K562 (cell line): ENCODE measurements at regions not wholly inside any gene's neighbourhood (a gene's known extent, or its start where the extent isn't known, plus 50 kb on each side); places are given as distances from the start of the nearest gene placed in this dataset.

Experiments used
- ATAC-seq: fragments of 200-7000 bp; cut with Tn5 transposase; 3 replicates; pipeline ENCODE4 v1.9.1; 2020; ENCODE audit warnings: moderate library complexity
- BruUV-seq: library from RNA; stranded (reverse); fragments of 400-500 nt; replicated peaks from 2 replicates; lab custom pipeline; 2021; lab: Mats Ljungman, UMichigan
- CTCF ChIA-PET: fragments of 300-600 bp; formaldehyde crosslinking; extraction: SDS; loops from one replicate; lab custom pipeline; 2021; ENCODE audit warnings: low intra/inter-chr PET ratio; lab: Yijun Ruan, JAX
- POLR2A ChIA-PET: fragments of 300-600, 350-650 bp; sonication (Branson Sonifier 250); formaldehyde crosslinking; extraction: SDS; loops from one replicate; lab custom pipeline; 2021; ENCODE audit warnings: antibody characterized with exemption, inconsistent platforms; lab: Yijun Ruan, JAX
- DNase-seq, 4 experiments: peaks; one replicate each; pipeline versions ENCODE4 v3.0.0 to v3.0.0-alpha.2; 2011 to 2018; ENCODE audit warnings: low spot score in 3 of 4, mixed read lengths in 3 of 4; ENCODE audit errors: extremely low read depth in 1 of 4
- FAIRE-seq: peaks from 2 replicates; lab custom pipeline; 2011; peaks lifted over from hg19 to GRCh38; lab: Jason Lieb, UNC
- H2AFZ ChIP-seq: 2 replicates; pipeline ENCODE4 v1.6.0; 2011; ENCODE audit warnings: low read depth, low read length, control low read depth, inconsistent platforms
- H3K27ac ChIP-seq: fragments of 200-600 bp; 3 replicates; pipeline ENCODE4 v1.8.0; 2011; ENCODE audit warnings: low read depth, mild to moderate bottlenecking, control low read depth, inconsistent platforms, low read length, moderate library complexity, mixed read lengths; ENCODE audit errors: extremely low read depth
- H3K27me3 ChIP-seq, 2 experiments: fragments of 300-600 bp in 1 of 2; 2 replicates in 1 of 2; 3 replicates in 1 of 2; pipeline versions ENCODE4 v1.6.0 to v1.8.0; 2011; ENCODE audit warnings: inconsistent platforms in 2 of 2, low read length in 2 of 2, mild to moderate bottlenecking in 1 of 2, mixed read lengths in 1 of 2, moderate library complexity in 1 of 2; ENCODE audit not compliant: control insufficient read depth in 2 of 2, insufficient read depth in 2 of 2
- H3K36me3 ChIP-seq: fragments of 300-600 bp; 3 replicates; pipeline ENCODE4 v1.8.0; 2011; ENCODE audit warnings: mild to moderate bottlenecking, low read length, inconsistent platforms; ENCODE audit not compliant: control insufficient read depth, insufficient read depth
- H3K4me1 ChIP-seq, 2 experiments: fragments of 200-600 bp in 1 of 2; replicated peaks in 1 of 2; 2 replicates in 1 of 2; 3 replicates in 1 of 2; pipeline versions ENCODE4 v1.5.1 to v1.8.0; 2011; ENCODE audit warnings: inconsistent platforms in 2 of 2, low read length in 2 of 2, mild to moderate bottlenecking in 1 of 2, mixed read lengths in 1 of 2, moderate library complexity in 1 of 2; ENCODE audit not compliant: control insufficient read depth in 2 of 2, insufficient read depth in 2 of 2
- H3K4me2 ChIP-seq: 2 replicates; pipeline ENCODE4 v1.6.1; 2011; ENCODE audit warnings: low read length, control low read depth, inconsistent platforms, mixed read lengths; ENCODE audit not compliant: insufficient read depth
- H3K4me3 ChIP-seq: fragments of 200-600 bp; sonication (generic), shearing (Covaris generic); 2 replicates; pipeline ENCODE4 v1.5.1; 2016; ENCODE audit warnings: control low read depth, inconsistent platforms
- H3K79me2 ChIP-seq: fragments of 200-600 bp; 3 replicates; pipeline ENCODE4 v1.8.0; 2011; ENCODE audit warnings: low read length, inconsistent platforms; ENCODE audit not compliant: control insufficient read depth, insufficient read depth
- H3K9ac ChIP-seq, 2 experiments: 2 replicates each; pipeline versions ENCODE4 v1.6.0 to v1.6.1; 2011; ENCODE audit warnings: low read depth in 2 of 2, low read length in 2 of 2, control low read depth in 1 of 2, inconsistent platforms in 1 of 2, mild to moderate bottlenecking in 1 of 2, mixed read lengths in 1 of 2; ENCODE audit not compliant: insufficient read depth in 1 of 2
- H3K9me1 ChIP-seq: one replicate; pipeline ENCODE4 v1.6.0; 2011; ENCODE audit warnings: inconsistent platforms, mild to moderate bottlenecking, low read length, moderate library complexity; ENCODE audit not compliant: control insufficient read depth, insufficient read depth
- H3K9me3 ChIP-seq: replicated peaks from 2 replicates; pipeline ENCODE4 v1.5.1; 2011; ENCODE audit warnings: low read depth, low read length, inconsistent platforms; ENCODE audit not compliant: control insufficient read depth, insufficient read depth
- H4K20me1 ChIP-seq: replicated peaks from 2 replicates; pipeline ENCODE4 v1.6.1; 2011; ENCODE audit warnings: low read length, inconsistent platforms, mixed read lengths; ENCODE audit not compliant: control insufficient read depth, insufficient read depth
- CBX5 ChIP-seq: IDR thresholded peaks from 2 replicates; pipeline ENCODE4 v1.6.1; 2014; ENCODE audit warnings: low read depth, borderline replicate concordance
- CCNT2 ChIP-seq: IDR thresholded peaks from 2 replicates; pipeline ENCODE4 v1.6.1; 2011; ENCODE audit warnings: borderline replicate concordance, low read depth, mild to moderate bottlenecking, moderate library complexity, mixed read lengths, low read length; ENCODE audit not compliant: insufficient read length; ENCODE audit errors: extremely low read depth
- JUNB ChIP-seq: fragments of 450-650 bp; formaldehyde crosslinking; conservative IDR thresholded peaks from 2 replicates; pipeline ENCODE4 v1.4.0; 2020; ENCODE audit warnings: mild to moderate bottlenecking
- KAT7 ChIP-seq: sonication (generic); formaldehyde crosslinking; IDR thresholded peaks from 2 replicates; pipeline ENCODE4 v1.8.0; 2022; ENCODE audit warnings: missing genetic modification reagents, mild to moderate bottlenecking, borderline replicate concordance
- NUFIP1 ChIP-seq: fragments of 450-650 bp; IDR thresholded peaks from 2 replicates; pipeline ENCODE4 v1.6.1; 2018; ENCODE audit not compliant: partially characterized antibody
- WGBS: fragments of 100-300 bp; shearing (Covaris generic); methylation state at CpG from one replicate; pipeline ENCODE4 v1.1.6; 2016; ENCODE audit warnings: low coverage, mixed read lengths; ENCODE audit not compliant: insufficient coverage; ENCODE audit errors: missing lambda C conversion rate; 5-methylcytosine and 5-hydroxymethylcytosine counted together
- in situ Hi-C: fragments of 300-500 bp; cut with MboI; formaldehyde crosslinking; loops from 4 replicates; pipeline ENCODE4 v1.15.0; 2018; ENCODE audit warnings: inconsistent platforms, mixed read lengths
- intact Hi-C: fragments of 100-400 bp; cut with micrococcal nuclease; formaldehyde crosslinking; loops from 2 replicates; pipeline ENCODE4 v1.14.2; 2022
- TF ChIP-seq, protein P1 (sequence below), 2 experiments: fragments of 450-650 bp in 1 of 2; sonication (generic) in 1 of 2; formaldehyde crosslinking in 1 of 2; IDR thresholded peaks in 1 of 2; conservative IDR thresholded peaks in 1 of 2; 2 replicates each; pipeline versions ENCODE4 v1.6.1 to v1.8.1; 2016 to 2023; ENCODE audit warnings: mild to moderate bottlenecking in 2 of 2, moderate library complexity in 2 of 2, inconsistent platforms in 1 of 2, missing genetic modification reagents in 1 of 2
- TF ChIP-seq, protein P2 (sequence below): fragments of 450-650 bp; IDR thresholded peaks from 2 replicates; pipeline ENCODE4 v1.6.1; 2016
- TF ChIP-seq, protein P3 (sequence below), 2 experiments: fragments of 150-350 bp in 1 of 2; IDR thresholded peaks; 2 replicates each; pipeline ENCODE4 v1.6.1; 2012 to 2016; ENCODE audit warnings: low read depth in 2 of 2, low read length in 2 of 2, mild to moderate bottlenecking in 1 of 2, moderate library complexity in 1 of 2
- TF ChIP-seq, protein P4 (sequence below), 2 experiments: fragments of 450-650 bp; IDR thresholded peaks; 2 replicates each; pipeline ENCODE4 v1.6.1; 2016
- TF ChIP-seq, protein P5 (sequence below), 3 experiments: IDR thresholded peaks in 2 of 3; conservative IDR thresholded peaks in 1 of 3; 2 replicates each; pipeline ENCODE4 v1.5.1; 2011 to 2012; ENCODE audit warnings: low read length in 3 of 3, mild to moderate bottlenecking in 3 of 3, control low read depth in 2 of 3, improper control_type of control experiment in 1 of 3, inconsistent platforms in 1 of 3, low read depth in 1 of 3, mixed read lengths in 1 of 3, moderate library complexity in 1 of 3; ENCODE audit not compliant: insufficient read depth in 2 of 3

DNA sequence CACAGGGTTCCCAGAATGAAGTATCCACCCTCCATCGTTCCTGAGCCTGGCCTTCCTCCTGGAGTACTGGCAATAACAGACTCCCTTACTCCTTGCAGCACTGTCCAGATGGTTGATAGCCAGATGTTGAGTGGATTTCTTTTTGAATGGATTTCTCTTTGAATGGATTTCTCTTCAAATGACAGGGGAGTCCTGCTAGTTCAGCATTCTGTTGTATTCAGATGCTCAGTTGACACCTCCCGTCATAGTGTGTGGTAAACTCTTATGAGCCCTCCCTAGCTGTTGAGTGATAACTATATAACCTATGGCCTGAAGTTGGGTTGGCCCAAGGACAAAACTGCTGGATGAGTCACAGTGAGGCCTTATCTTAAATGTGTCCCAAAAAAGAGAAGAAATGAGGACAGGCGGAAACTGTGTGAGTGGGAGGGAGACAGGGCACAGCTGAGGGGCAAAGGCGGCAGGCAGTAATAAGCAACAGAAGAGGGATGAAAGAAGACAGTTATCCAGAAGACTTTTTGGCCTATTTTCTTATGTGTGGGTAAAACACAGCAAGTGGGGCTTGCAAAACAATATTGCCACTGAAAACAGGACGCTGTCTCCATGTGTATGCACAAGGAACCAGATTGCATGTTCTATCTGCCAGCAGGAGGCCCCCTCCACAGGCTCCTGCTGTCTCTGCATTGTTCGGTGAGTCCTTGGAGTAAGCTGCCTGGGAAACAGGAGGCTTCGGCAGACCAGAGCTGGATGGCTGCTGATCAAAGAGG is 209.5 kb upstream of the S1PR3 start:
- POLR2A ChIA-PET: interaction anchor here (0.6 kb wide), 1 partner anchor 98 kb away, joined by 3 read pairs; no protein-coding TSS in a partner anchor
- H3K36me3 ChIP-seq: no peaks in the 10 kb centered on the region
- TF ChIP-seq, protein P1, sequence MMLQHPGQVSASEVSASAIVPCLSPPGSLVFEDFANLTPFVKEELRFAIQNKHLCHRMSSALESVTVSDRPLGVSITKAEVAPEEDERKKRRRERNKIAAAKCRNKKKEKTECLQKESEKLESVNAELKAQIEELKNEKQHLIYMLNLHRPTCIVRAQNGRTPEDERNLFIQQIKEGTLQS (IDR thresholded peaks at IDR 0.05): peak; percentile 93
- TF ChIP-seq, protein P1 (CRISPR knock-in tag; conservative IDR thresholded peaks at IDR 0.05): peak; percentile 74; the same call in 1 of the 2 replicates
- TF ChIP-seq, protein P2, sequence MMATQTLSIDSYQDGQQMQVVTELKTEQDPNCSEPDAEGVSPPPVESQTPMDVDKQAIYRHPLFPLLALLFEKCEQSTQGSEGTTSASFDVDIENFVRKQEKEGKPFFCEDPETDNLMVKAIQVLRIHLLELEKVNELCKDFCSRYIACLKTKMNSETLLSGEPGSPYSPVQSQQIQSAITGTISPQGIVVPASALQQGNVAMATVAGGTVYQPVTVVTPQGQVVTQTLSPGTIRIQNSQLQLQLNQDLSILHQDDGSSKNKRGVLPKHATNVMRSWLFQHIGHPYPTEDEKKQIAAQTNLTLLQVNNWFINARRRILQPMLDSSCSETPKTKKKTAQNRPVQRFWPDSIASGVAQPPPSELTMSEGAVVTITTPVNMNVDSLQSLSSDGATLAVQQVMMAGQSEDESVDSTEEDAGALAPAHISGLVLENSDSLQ: peak; percentile 91
- TF ChIP-seq JUNB (CRISPR knock-in tag) (0 out of 2 replicates have a peak, but pooled peaks have one; percentile 26), KAT7 (CRISPR knock-in tag) (no peak), NUFIP1 (no peak), CBX5 (no peak), CCNT2 (peak; percentile 60)
- TF ChIP-seq, protein P3, sequence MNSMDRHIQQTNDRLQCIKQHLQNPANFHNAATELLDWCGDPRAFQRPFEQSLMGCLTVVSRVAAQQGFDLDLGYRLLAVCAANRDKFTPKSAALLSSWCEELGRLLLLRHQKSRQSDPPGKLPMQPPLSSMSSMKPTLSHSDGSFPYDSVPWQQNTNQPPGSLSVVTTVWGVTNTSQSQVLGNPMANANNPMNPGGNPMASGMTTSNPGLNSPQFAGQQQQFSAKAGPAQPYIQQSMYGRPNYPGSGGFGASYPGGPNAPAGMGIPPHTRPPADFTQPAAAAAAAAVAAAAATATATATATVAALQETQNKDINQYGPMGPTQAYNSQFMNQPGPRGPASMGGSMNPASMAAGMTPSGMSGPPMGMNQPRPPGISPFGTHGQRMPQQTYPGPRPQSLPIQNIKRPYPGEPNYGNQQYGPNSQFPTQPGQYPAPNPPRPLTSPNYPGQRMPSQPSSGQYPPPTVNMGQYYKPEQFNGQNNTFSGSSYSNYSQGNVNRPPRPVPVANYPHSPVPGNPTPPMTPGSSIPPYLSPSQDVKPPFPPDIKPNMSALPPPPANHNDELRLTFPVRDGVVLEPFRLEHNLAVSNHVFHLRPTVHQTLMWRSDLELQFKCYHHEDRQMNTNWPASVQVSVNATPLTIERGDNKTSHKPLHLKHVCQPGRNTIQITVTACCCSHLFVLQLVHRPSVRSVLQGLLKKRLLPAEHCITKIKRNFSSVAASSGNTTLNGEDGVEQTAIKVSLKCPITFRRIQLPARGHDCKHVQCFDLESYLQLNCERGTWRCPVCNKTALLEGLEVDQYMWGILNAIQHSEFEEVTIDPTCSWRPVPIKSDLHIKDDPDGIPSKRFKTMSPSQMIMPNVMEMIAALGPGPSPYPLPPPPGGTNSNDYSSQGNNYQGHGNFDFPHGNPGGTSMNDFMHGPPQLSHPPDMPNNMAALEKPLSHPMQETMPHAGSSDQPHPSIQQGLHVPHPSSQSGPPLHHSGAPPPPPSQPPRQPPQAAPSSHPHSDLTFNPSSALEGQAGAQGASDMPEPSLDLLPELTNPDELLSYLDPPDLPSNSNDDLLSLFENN (IDR thresholded peaks at IDR 0.05; ENCODE audit: low read depth in 2 of 2, low read length in 2 of 2): 0 out of 4 replicates have a peak, but pooled peaks of 1 of the 2 experiments have one; percentile 23
- TF ChIP-seq, protein P4, sequence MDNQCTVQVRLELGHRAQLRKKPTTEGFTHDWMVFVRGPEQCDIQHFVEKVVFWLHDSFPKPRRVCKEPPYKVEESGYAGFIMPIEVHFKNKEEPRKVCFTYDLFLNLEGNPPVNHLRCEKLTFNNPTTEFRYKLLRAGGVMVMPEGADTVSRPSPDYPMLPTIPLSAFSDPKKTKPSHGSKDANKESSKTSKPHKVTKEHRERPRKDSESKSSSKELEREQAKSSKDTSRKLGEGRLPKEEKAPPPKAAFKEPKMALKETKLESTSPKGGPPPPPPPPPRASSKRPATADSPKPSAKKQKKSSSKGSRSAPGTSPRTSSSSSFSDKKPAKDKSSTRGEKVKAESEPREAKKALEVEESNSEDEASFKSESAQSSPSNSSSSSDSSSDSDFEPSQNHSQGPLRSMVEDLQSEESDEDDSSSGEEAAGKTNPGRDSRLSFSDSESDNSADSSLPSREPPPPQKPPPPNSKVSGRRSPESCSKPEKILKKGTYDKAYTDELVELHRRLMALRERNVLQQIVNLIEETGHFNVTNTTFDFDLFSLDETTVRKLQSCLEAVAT (IDR thresholded peaks at IDR 0.05): 0 out of 4 replicates have a peak, but pooled peaks of 1 of the 2 experiments have one; percentile 22
- TF ChIP-seq, protein P5, sequence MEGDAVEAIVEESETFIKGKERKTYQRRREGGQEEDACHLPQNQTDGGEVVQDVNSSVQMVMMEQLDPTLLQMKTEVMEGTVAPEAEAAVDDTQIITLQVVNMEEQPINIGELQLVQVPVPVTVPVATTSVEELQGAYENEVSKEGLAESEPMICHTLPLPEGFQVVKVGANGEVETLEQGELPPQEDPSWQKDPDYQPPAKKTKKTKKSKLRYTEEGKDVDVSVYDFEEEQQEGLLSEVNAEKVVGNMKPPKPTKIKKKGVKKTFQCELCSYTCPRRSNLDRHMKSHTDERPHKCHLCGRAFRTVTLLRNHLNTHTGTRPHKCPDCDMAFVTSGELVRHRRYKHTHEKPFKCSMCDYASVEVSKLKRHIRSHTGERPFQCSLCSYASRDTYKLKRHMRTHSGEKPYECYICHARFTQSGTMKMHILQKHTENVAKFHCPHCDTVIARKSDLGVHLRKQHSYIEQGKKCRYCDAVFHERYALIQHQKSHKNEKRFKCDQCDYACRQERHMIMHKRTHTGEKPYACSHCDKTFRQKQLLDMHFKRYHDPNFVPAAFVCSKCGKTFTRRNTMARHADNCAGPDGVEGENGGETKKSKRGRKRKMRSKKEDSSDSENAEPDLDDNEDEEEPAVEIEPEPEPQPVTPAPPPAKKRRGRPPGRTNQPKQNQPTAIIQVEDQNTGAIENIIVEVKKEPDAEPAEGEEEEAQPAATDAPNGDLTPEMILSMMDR (IDR thresholded peaks at IDR 0.05 in 2 of 3, conservative IDR thresholded peaks at IDR 0.05 in 1 of 3; ENCODE audit: insufficient read depth in 2 of 3, low read depth in 1 of 3, low read length in 3 of 3): peak; percentile 46 to 65 (median 55)

More for the DNA sequence above, 209.5 kb upstream of the S1PR3 start:
- peak; percentile 62 to 87 (median 76) for DNase-seq
- H3K4me2 ChIP-seq: peak overlapping the region; percentile 68
- H3K27ac ChIP-seq: peak overlapping the region; percentile 66
- H3K9me3 ChIP-seq: no peaks in the 10 kb centered on the region
- peak overlapping the region in 1 of 2 experiments; percentile 37; a peak in 2 of 4 replicates for H3K9ac ChIP-seq
- peak; percentile 90 for ATAC-seq
- BruUV-seq: no TSS peak
- in situ Hi-C loops (no loop called here), intact Hi-C loops (no loop called here)
- no peaks in the 10 kb centered on the region for H3K9me1 ChIP-seq
- peak; percentile 97 for FAIRE-seq
- no peaks in the 10 kb centered on the region for H3K79me2 ChIP-seq
- peak overlapping the region; percentile 38; the same call in 1 of the 2 replicates for H2AFZ ChIP-seq
- H3K4me3 ChIP-seq: peak overlapping the region; percentile 4; the same call in 1 of the 2 replicates
- CTCF ChIA-PET: no interaction called here
- no peaks in the 10 kb centered on the region for H4K20me1 ChIP-seq
- peaks cover 21 to 32% of the 10 kb centered on the region in 2 experiments for H3K4me1 ChIP-seq
- WGBS: 2% methylated on average over 7 of the region's 7 CpGs
- no peaks in the 10 kb centered on the region for H3K27me3 ChIP-seq
